ENCODE measurements at regions not wholly inside any gene's neighbourhood (a gene's known extent, or its start where the extent isn't known, plus 50 kb on each side); places are given as distances from the start of the nearest gene placed in this dataset.

GRCh38 chr18:76544511-76545345 is 49.7 kb upstream of the ZNF516 start:
- Histone ChIP-seq H4K5ac (ENCODE audit: insufficient read length, low read depth, low read length) (no peak overlapping the region), H3K23ac (ENCODE audit: insufficient read length) (no peak overlapping the region), H2BK5ac (ENCODE audit: low read depth, low read length) (no peak overlapping the region), H2AFZ (ENCODE audit: low read length) (no peak overlapping the region), H3K9me3 (ENCODE audit: insufficient read depth in 2 of 2, low read depth in 1 of 2, low read length in 1 of 2) (no peaks in the 10 kb centered on the region), H3K4ac (replicated peaks; ENCODE audit: insufficient read length, low read depth, low read length) (no peak overlapping the region), H3K4me1 (replicated peaks in 1 of 4; ENCODE audit: control insufficient read depth in 3 of 4, insufficient read depth in 4 of 4, low read length in 3 of 4) (peaks cover 0 to 7% (median 2%) of the 10 kb centered on the region in 4 experiments; a peak in 4 of 7 replicates), H4K8ac (ENCODE audit: extremely low read depth, insufficient read depth, low read length) (no peak overlapping the region), H3K79me1 (ENCODE audit: low read depth, low read length) (no peaks in the 10 kb centered on the region), H3K27me3 (replicated peaks in 1 of 4; ENCODE audit: control insufficient read depth in 3 of 4, extremely low read depth in 1 of 4, insufficient read depth in 3 of 4, low read length in 3 of 4) (no peaks in the 10 kb centered on the region), H2BK120ac (replicated peaks; ENCODE audit: low read depth, low read length) (no peak overlapping the region), H4K91ac (replicated peaks; ENCODE audit: insufficient read length, low read length) (no peak overlapping the region), H2AK5ac (ENCODE audit: low read depth, low read length) (no peak overlapping the region), H3K23me2 (ENCODE audit: low read depth, low read length) (no peaks in the 10 kb centered on the region), H3K79me2 (ENCODE audit: control insufficient read depth in 1 of 2, insufficient read depth in 2 of 2, low read length in 2 of 2) (no peaks in the 10 kb centered on the region), H3K27ac (ENCODE audit: low read depth, low read length) (no peak overlapping the region), H3K36me3 (ENCODE audit: control insufficient read depth in 2 of 4, insufficient read depth in 4 of 4, low read length in 3 of 4) (no peaks in the 10 kb centered on the region), H2BK12ac (ENCODE audit: low read depth, low read length) (no peak overlapping the region), H3K14ac (ENCODE audit: insufficient read length) (no peak overlapping the region), H3K4me3 (ENCODE audit: extremely low read depth in 1 of 4, insufficient read depth in 2 of 4, low read depth in 3 of 4, low read length in 4 of 4) (no peak overlapping the region), H3K18ac (ENCODE audit: extremely low read depth, low read length) (no peak overlapping the region), H3K9ac (replicated peaks in 1 of 4; ENCODE audit: extremely low read depth in 1 of 4, low read depth in 3 of 4, low read length in 3 of 4) (no peak overlapping the region), H3K4me2 (ENCODE audit: insufficient read depth in 1 of 2, low read depth in 2 of 2, low read length in 2 of 2) (no peak overlapping the region), H3K56ac (replicated peaks; ENCODE audit: insufficient read length, low read depth, low read length) (no peak overlapping the region), H2BK15ac (ENCODE audit: low read length) (no peak overlapping the region), H2BK20ac (ENCODE audit: low read length) (no peak overlapping the region), H4K20me1 (replicated peaks in 1 of 2; ENCODE audit: control insufficient read depth in 1 of 2, insufficient read depth in 2 of 2, low read length in 2 of 2) (no peaks in the 10 kb centered on the region)
- 87% methylated on average over 9 of the region's 10 CpGs; no CpG with 5 or more reads in 1 of the 2 experiments for WGBS, 2 experiments (ENCODE audit: extremely low coverage in 1 of 2, insufficient coverage in 1 of 2, insufficient read length in 1 of 2, insufficient replicate concordance in 2 of 2, low coverage in 1 of 2, low lambda C conversion rate in 2 of 2, missing lambda C conversion rate in 1 of 2)
- DNase-seq (ENCODE audit: low read depth in 1 of 2, low spot score in 2 of 2): no peak
- CTCF ChIA-PET (ENCODE audit: partially characterized antibody): interaction anchor here (0.6 to 1.6 kb wide), 8 partner anchors 8 to 214 kb away, joined by 3 to 5 read pairs (median 3); no protein-coding TSS in a partner anchor
- TF ChIP-seq KDM4A (IDR thresholded peaks at IDR 0.05; ENCODE audit: low read depth, low read length, severe bottlenecking): no peak
- no peak for TF ChIP-seq ASH2L (IDR thresholded peaks at IDR 0.05; ENCODE audit: low read length)
- no peak for TF ChIP-seq RXRA (IDR thresholded peaks at IDR 0.05; ENCODE audit: insufficient read depth, low read depth, low read length)
- no peak for TF ChIP-seq TCF12 (IDR thresholded peaks at IDR 0.05; ENCODE audit: low read depth, low read length)
- TF ChIP-seq CTBP2 (IDR thresholded peaks at IDR 0.05; ENCODE audit: borderline replicate concordance, insufficient read depth, insufficient read length, low read length): no peak
- TF ChIP-seq GTF2F1 (IDR thresholded peaks at IDR 0.05; ENCODE audit: borderline replicate concordance, low read depth, low read length): no peak
- TF ChIP-seq RNF2 (IDR thresholded peaks at IDR 0.05; ENCODE audit: borderline replicate concordance, low read depth, low read length, missing control alignments, poor library complexity, severe bottlenecking): no peak
- POLR2A ChIA-PET (ENCODE audit: partially characterized antibody): interaction anchor here (1.1 kb wide), 1 partner anchor 51 kb away, joined by 3 read pairs; no protein-coding TSS in a partner anchor
- no peak for FAIRE-seq

Data from H1 (cell line).